NCI-H748 (cell line): ENCODE measurements at regions not wholly inside any gene's neighbourhood (a gene's known extent, or its start where the extent isn't known, plus 50 kb on each side); places are given as distances from the start of the nearest gene placed in this dataset.

Source experiments
- DNase-seq: peaks from one replicate; lab custom pipeline; 2025; ENCODE audit not compliant: unreplicated experiment; lab: John Stamatoyannopoulos, UW

GRCh38 chr15:31151301-31152233 lies 50.0 kb upstream of the TRPM1 start:
- DNase-seq = no peak

- no peak for DNase-seq
These were observed 52.0 kb upstream of the TRPM1 start for GRCh38 chr15:31153531-31153930.

GRCh38 chr15:31155151-31155550 lies 53.6 kb upstream of the TRPM1 start:
- no peak for DNase-seq

GRCh38 chr15:31156226-31156625 lies 54.7 kb upstream of the TRPM1 start:
- DNase-seq = no peak

GRCh38 chr15:31156808-31157207 lies 55.3 kb upstream of the TRPM1 start:
- DNase-seq = no peak

- DNase-seq = peak; percentile 26
These were observed 56.1 kb upstream of the TRPM1 start for GRCh38 chr15:31157644-31158069.

- no peak for DNase-seq
These were observed 57.5 kb upstream of the TRPM1 start for GRCh38 chr15:31158858-31159569.

- DNase-seq = no peak
These were observed 58.3 kb upstream of the TRPM1 start for GRCh38 chr15:31159837-31160236.

- DNase-seq = no peak
These were observed 58.8 kb upstream of the TRPM1 start for GRCh38 chr15:31160297-31160696.

GRCh38 chr15:31160740-31161495 lies 59.4 kb upstream of the TRPM1 start:
- DNase-seq = no peak

GRCh38 chr15:31161951-31162350 lies 60.4 kb upstream of the TRPM1 start:
- DNase-seq = no peak

GRCh38 chr15:31162721-31163510 lies 61.4 kb upstream of the TRPM1 start:
- DNase-seq = no peak

- no peak for DNase-seq
These were observed 62.4 kb upstream of the TRPM1 start for GRCh38 chr15:31163769-31164572.

GRCh38 chr15:31164573-31164912 lies 63.0 kb upstream of the TRPM1 start:
- no peak for DNase-seq

GRCh38 chr15:31169558-31169957 lies 68.0 kb upstream of the TRPM1 start:
- DNase-seq = no peak

GRCh38 chr15:31171731-31172130 lies 70.2 kb upstream of the TRPM1 start:
- no peak for DNase-seq

GRCh38 chr15:31172606-31173005 lies 71.1 kb upstream of the TRPM1 start:
- DNase-seq = no peak

- DNase-seq = no peak
These were observed 72.4 kb upstream of the TRPM1 start for GRCh38 chr15:31173790-31174450.

- no peak for DNase-seq
These were observed 74.0 kb upstream of the TRPM1 start for GRCh38 chr15:31175484-31175883.
